IPS DF 6.9 (cell line): ENCODE measurements at regions not wholly inside any gene's neighbourhood (a gene's known extent, or its start where the extent isn't known, plus 50 kb on each side); places are given as distances from the start of the nearest gene placed in this dataset.

Experiments used
- DNase-seq: peaks from one replicate; pipeline ENCODE4 v3.0.0-alpha.2; 2013; ENCODE audit warnings: low read depth, low spot score
- H3K27ac ChIP-seq: one replicate; pipeline ENCODE4 v1.5.1; 2013; ENCODE audit warnings: low read length, control low read depth
- H3K27me3 ChIP-seq: 2 replicates; pipeline ENCODE4 v1.6.1; 2013; ENCODE audit warnings: mild to moderate bottlenecking, low read length; ENCODE audit not compliant: control insufficient read depth, insufficient read depth
- H3K36me3 ChIP-seq: 2 replicates; pipeline ENCODE4 v1.6.1; 2013; ENCODE audit warnings: low read length; ENCODE audit not compliant: control insufficient read depth, insufficient read depth
- H3K4me1 ChIP-seq: 2 replicates; pipeline ENCODE4 v1.6.1; 2013; ENCODE audit warnings: low read length; ENCODE audit not compliant: control insufficient read depth, insufficient read depth
- H3K4me3 ChIP-seq: 2 replicates; pipeline ENCODE4 v1.5.1; 2013; ENCODE audit warnings: mild to moderate bottlenecking, low read length
- H3K9me3 ChIP-seq: 2 replicates; pipeline ENCODE4 v1.6.1; 2013; ENCODE audit warnings: low read length, inconsistent platforms; ENCODE audit not compliant: control insufficient read depth, insufficient read depth
- WGBS: extraction: QIAGEN DNeasy Blood & Tissue Kit; methylation state at CpG from one replicate; pipeline ENCODE4 v1.1.7; 2013; ENCODE audit warnings: mixed read lengths, missing lambda C conversion rate; ENCODE audit not compliant: insufficient read length, insufficient coverage; 5-methylcytosine and 5-hydroxymethylcytosine counted together

DNA sequence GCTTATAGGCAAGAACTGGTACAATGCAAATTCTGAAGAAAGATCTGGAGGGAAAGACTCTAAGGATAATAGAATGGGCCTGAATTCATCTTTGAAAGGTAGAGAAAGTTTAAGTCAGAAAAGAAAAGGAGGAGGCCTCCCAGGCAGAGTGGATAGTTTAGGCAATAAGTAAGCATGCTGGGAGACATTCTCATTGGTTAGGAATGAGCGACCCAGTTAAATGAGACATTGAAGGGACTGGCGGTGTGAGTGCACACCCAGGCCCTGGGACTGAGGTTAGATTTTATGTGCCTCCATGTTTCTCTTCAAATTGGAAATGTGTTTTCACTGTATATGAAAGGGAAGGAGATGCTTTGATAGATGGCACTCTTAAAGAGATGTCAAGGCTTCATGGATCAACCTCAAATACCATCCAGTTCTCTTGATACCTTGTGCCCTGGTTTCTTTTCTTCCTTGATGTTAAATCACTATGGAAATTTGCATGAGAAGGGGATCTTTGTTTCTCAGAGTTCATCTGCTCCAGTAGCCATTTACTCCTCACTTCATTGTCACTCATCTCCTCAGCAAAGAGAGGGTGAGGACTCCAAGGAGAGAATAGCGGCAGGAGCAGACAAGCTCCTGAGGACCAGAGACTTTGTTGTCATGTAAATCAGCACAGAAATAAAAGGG is 584.2 kb upstream of the INTU start:
- DNase-seq: no peak
- Histone ChIP-seq H3K4me3 (no peak overlapping the region), H3K36me3 (no peaks in the 10 kb centered on the region), H3K27me3 (no peaks in the 10 kb centered on the region), H3K9me3 (no peaks in the 10 kb centered on the region), H3K27ac (no peak overlapping the region), H3K4me1 (peaks cover 4% of the 10 kb centered on the region; the same call in 1 of the 2 replicates)
- no CpG with 5 or more reads among the region's 3 CpGs for WGBS

DNA sequence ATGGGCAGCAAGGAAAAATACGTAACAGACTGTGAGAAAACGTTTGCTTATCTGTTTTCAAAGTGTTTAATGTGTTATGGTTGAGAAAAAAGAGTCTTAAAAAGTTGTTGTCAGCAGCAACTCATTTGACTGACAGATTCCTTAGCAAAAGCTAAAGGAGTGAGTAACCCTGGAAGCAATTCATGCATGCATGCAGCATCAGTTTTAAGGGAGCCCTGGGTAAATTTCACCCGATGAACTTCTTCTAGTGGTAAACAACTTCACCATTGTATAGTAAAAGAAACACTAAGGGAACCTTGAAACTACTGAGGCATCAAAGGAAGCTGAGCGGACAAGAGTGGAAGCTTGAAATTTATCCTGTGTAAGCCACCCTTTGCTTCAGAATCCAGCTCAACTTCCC is 583.2 kb upstream of the INTU start:
- Histone ChIP-seq H3K27me3 (no peaks in the 10 kb centered on the region), H3K36me3 (no peaks in the 10 kb centered on the region), H3K4me3 (no peak overlapping the region), H3K27ac (no peak overlapping the region), H3K9me3 (no peaks in the 10 kb centered on the region), H3K4me1 (peaks cover 4% of the 10 kb centered on the region; the same call in 1 of the 2 replicates)
- DNase-seq: no peak
- no CpG with 5 or more reads among the region's 4 CpGs for WGBS

DNA sequence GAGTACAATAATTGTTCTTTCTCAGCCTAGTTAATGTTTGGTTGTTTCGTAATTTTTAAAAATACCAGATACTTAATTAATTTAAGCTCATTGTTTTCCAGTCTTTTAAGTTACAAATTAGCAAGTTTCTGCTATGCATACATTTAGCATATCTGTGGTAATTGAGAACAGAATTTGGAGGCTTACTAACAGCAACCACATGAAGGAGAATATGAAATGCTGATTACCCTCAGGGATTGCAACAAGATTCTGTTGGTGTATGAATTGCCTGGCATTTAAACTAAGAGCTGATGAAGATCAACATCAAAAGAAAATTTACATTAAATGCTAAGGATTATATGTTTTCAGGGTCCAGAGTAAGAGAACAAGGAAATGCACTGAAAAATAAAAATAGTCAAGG is 580.0 kb upstream of the INTU start:
- no peaks in the 10 kb centered on the region for H3K36me3 ChIP-seq
- WGBS: no CpG with 5 or more reads among the region's 1 CpG
- H3K27me3 ChIP-seq: no peaks in the 10 kb centered on the region

DNA sequence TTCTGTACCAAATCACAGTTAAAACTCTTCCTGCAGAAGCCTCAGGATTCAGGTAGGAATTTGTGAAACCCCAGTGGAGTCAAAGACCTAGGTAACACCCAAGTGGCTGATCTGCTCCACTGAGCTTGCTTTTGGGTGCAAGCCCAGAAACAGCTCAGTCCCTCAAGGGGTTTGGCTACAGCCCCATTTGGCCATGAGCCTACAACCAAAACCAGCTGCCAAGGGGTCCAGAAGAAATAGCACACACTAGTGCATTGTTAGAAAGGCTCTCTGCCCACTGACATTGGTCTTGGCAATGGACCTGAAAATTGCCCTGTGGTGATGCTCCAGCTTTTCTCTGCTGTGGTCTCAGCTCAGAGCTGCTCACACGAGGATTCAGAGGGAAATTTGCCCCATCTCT is 577.4 kb upstream of the INTU start:
- no CpG with 5 or more reads among the region's 1 CpG for WGBS
- Histone ChIP-seq H3K4me3 (no peak overlapping the region), H3K4me1 (no peaks in the 10 kb centered on the region), H3K9me3 (no peaks in the 10 kb centered on the region), H3K36me3 (no peaks in the 10 kb centered on the region), H3K27me3 (no peaks in the 10 kb centered on the region), H3K27ac (no peak overlapping the region)
- DNase-seq: no peak

More for the DNA sequence above, 580.0 kb upstream of the INTU start:
- H3K4me1 ChIP-seq: no peaks in the 10 kb centered on the region; the same call in 1 of the 2 replicates
- no peak overlapping the region for H3K4me3 ChIP-seq
- H3K9me3 ChIP-seq: no peaks in the 10 kb centered on the region
- H3K27ac ChIP-seq: no peak overlapping the region
- no peak for DNase-seq

DNA sequence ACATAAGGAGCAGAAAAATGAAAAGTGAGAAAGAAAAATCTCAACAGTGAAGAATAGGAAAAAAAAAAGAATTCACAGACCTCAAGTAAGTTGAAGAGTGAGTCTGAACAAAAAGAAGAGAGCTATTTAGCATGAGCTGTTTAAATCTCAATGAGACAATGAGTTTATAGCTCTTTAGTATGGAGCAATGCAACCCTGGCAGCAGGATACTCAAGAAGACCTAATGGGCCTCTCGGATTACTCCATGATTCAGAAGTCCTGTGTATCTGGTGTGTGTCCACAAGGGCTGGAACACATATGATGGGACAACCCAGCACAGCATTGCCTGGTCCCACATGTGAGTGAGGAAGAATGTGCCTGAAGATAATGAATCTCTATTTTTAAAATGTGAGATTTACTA is 563.1 kb upstream of the INTU start:
- Histone ChIP-seq H3K4me3 (no peak overlapping the region), H3K9me3 (no peaks in the 10 kb centered on the region), H3K4me1 (peaks cover 1% of the 10 kb centered on the region; the same call in 1 of the 2 replicates), H3K36me3 (no peaks in the 10 kb centered on the region), H3K27ac (no peak overlapping the region), H3K27me3 (no peaks in the 10 kb centered on the region)
- WGBS: no CpG with 5 or more reads among the region's 1 CpG
- DNase-seq: no peak

DNA sequence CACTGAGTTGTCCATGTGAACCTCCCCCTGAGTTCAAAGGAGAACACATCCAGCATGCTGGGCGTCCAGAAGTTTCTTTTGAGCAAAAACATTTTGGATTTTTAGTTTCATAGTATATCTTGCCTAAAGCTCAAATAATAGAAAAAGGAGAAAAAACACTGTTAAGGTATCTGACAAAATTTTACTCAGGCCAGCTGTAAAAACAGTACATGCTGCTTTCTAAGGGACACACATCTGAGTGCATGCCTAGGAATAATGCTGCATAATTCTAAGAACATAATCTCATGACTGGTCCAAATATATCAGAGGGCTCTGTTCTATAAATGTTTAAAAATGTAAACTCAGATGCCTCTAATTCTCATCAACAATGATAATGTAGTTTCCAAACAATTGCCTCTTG is 561.3 kb upstream of the INTU start:
- no peak for DNase-seq
- H3K36me3 ChIP-seq: no peaks in the 10 kb centered on the region
- WGBS: no CpG with 5 or more reads among the region's 1 CpG
- H3K27me3 ChIP-seq: no peaks in the 10 kb centered on the region
- no peak overlapping the region for H3K4me3 ChIP-seq
- no peaks in the 10 kb centered on the region for H3K9me3 ChIP-seq
- H3K27ac ChIP-seq: no peak overlapping the region
- H3K4me1 ChIP-seq: peaks cover 1% of the 10 kb centered on the region; the same call in 1 of the 2 replicates

DNA sequence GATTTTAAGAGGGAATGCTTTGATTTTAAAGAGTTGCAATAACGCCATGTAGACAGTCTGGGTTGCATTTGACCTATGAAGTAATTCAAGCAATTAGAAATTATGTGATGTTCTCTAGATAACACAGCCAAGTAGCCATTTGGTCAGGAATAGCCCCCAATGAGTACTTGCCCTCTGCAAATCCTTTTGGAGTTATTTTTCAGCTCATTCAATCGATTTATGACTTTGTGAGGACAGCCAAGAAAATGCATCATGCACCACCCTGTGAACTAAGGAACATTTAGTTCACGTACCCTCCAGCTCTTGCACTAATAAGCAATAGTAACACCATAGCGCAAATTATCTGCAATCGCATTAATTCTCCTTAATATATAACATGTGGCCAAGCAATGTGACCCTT is 552.6 kb upstream of the INTU start:
- Histone ChIP-seq H3K27ac (no peak overlapping the region), H3K27me3 (no peaks in the 10 kb centered on the region), H3K4me1 (no peaks in the 10 kb centered on the region), H3K9me3 (no peaks in the 10 kb centered on the region), H3K36me3 (no peaks in the 10 kb centered on the region), H3K4me3 (no peak overlapping the region)
- no CpG with 5 or more reads among the region's 5 CpGs for WGBS
- no peak for DNase-seq

DNA sequence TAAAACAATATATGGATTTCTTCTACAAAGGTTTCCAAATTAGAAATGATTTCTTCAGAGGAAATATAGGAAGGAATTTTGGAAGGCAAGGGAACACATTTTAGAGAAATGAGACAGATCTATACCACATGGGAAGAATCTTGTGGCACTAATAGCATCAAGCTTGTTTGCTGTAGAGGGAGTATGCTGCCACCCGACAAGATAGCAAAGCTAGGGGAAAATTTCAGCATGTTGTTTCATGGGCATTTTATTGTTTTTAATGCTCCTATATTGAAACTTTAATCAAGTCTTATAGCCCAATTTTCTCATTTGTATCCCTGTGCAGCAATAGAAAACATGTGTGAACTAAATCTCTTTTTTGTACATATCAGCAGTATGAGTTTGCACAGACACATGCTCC is 551.7 kb upstream of the INTU start:
- no peaks in the 10 kb centered on the region for H3K9me3 ChIP-seq
- no peaks in the 10 kb centered on the region for H3K36me3 ChIP-seq
- H3K27me3 ChIP-seq: no peaks in the 10 kb centered on the region
- H3K4me1 ChIP-seq: no peaks in the 10 kb centered on the region
- no peak for DNase-seq
- no CpG with 5 or more reads among the region's 1 CpG for WGBS
- no peak overlapping the region for H3K4me3 ChIP-seq
- H3K27ac ChIP-seq: no peak overlapping the region

DNA sequence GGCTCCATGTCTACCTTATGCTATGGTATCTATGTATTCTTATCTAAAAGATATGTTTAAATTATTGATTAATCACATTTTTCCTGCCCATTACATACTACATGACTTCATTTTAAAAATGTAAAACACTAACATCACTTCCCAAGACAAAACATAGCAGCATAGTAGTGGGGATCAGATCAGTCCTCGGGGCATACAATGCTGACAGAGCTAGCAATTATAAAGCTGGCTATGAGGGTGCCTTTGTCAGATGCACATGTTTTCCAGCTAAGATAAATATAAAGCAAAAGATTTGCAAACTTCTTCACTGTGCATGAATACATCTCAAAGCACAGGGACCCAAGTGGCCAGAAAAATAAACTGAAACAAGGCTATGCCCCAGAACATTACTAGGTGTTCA is 549.8 kb upstream of the INTU start:
- no peak for DNase-seq
- no CpG with 5 or more reads among the region's 1 CpG for WGBS

DNA sequence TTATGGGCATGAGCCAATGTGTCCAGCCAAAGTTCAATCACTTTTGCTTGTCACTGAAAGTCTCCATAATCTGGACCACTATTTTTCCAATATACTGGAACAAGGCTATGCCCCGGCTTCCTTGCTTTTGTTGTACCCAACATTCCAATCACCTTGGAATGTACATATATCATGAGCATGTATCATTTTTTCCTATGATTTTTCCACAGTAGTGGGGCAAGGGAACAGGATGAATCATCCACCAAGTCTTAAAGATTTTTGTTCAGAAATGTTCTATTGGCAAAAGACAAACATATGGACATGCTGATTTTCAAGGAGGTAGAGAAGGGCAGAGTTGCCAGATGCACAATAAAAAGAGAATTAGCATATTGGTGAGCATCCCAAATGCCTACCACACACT is 548.1 kb upstream of the INTU start:
- DNase-seq: no peak
- H3K27me3 ChIP-seq: no peaks in the 10 kb centered on the region
- H3K36me3 ChIP-seq: no peaks in the 10 kb centered on the region
- no CpG with 5 or more reads among the region's 1 CpG for WGBS
- no peaks in the 10 kb centered on the region for H3K4me1 ChIP-seq
- H3K9me3 ChIP-seq: peaks cover 2% of the 10 kb centered on the region; the same call in 1 of the 2 replicates
- H3K27ac ChIP-seq: no peak overlapping the region
- no peak overlapping the region for H3K4me3 ChIP-seq

More for the DNA sequence above, 549.8 kb upstream of the INTU start:
- Histone ChIP-seq H3K4me3 (no peak overlapping the region), H3K4me1 (no peaks in the 10 kb centered on the region), H3K9me3 (peaks cover 2% of the 10 kb centered on the region; the same call in 1 of the 2 replicates), H3K27ac (no peak overlapping the region), H3K27me3 (no peaks in the 10 kb centered on the region), H3K36me3 (no peaks in the 10 kb centered on the region)

DNA sequence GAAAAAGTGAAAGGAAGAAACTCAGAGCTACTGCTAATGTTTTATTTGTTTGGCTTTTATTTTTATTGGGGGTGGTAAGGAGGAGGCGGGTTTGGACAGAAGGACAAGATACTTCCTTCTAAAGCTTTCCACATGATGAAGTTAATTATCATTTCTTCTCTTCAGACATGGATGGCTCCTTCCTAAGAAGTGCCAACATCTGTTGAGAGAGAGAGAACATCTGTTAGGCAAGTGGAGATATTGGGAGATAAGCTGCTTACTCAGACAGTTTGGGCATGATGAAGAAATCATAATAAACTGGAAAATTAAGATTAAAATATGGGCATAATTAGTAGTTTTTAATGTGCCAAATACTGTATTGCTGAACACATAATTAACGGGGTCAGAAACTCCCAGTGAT is 535.7 kb upstream of the INTU start:
- Histone ChIP-seq H3K4me3 (no peak overlapping the region), H3K27ac (no peak overlapping the region), H3K9me3 (no peaks in the 10 kb centered on the region), H3K4me1 (no peaks in the 10 kb centered on the region), H3K36me3 (no peaks in the 10 kb centered on the region), H3K27me3 (no peaks in the 10 kb centered on the region)
- no CpG with 5 or more reads among the region's 2 CpGs for WGBS
- DNase-seq: no peak
